RWPE2 (cell line): ENCODE measurements at regions not wholly inside any gene's neighbourhood (a gene's known extent, or its start where the extent isn't known, plus 50 kb on each side); places are given as distances from the start of the nearest gene placed in this dataset.

Experiments
- ATAC-seq: fragments of 200-7000 bp; cut with Tn5 transposase; 3 replicates; pipeline ENCODE4 v1.9.1; 2021; ENCODE audit warnings: low read depth
- DNase-seq: peaks from one replicate; pipeline ENCODE4 v3.0.0-alpha.2; 2020; ENCODE audit warnings: low spot score
- H3K27ac ChIP-seq: fragments of 450-650 bp; 2 replicates; pipeline ENCODE4 v1.5.1; 2017; ENCODE audit warnings: mild to moderate bottlenecking; ENCODE audit not compliant: poor library complexity, severe bottlenecking
- H3K27me3 ChIP-seq: fragments of 250-450 bp; sonication (Bioruptor Pico); 2 replicates; pipeline ENCODE4 v1.5.1; 2021; ENCODE audit warnings: mild to moderate bottlenecking, moderate library complexity; ENCODE audit not compliant: insufficient read depth, poor library complexity, severe bottlenecking
- H3K36me3 ChIP-seq: fragments of 250-450 bp; sonication (Bioruptor Pico); 2 replicates; pipeline ENCODE4 v1.5.1; 2020; ENCODE audit warnings: low read depth, mild to moderate bottlenecking, moderate library complexity
- H3K4me1 ChIP-seq: fragments of 250-450 bp; sonication (Bioruptor Pico); 2 replicates; pipeline ENCODE4 v1.5.1; 2021; ENCODE audit warnings: mild to moderate bottlenecking, moderate library complexity; ENCODE audit not compliant: insufficient read depth, poor library complexity, severe bottlenecking
- H3K4me3 ChIP-seq: fragments of 250-450 bp; sonication (Bioruptor Pico); 2 replicates; pipeline ENCODE4 v1.5.1; 2021; ENCODE audit warnings: mild to moderate bottlenecking, moderate library complexity; ENCODE audit not compliant: severe bottlenecking
- H3K9me3 ChIP-seq: fragments of 250-450 bp; sonication (Bioruptor Pico); 2 replicates; pipeline ENCODE4 v1.5.1; 2021; ENCODE audit warnings: mild to moderate bottlenecking, moderate library complexity; ENCODE audit not compliant: severe bottlenecking
- CTCF ChIP-seq: fragments of 450-650 bp; IDR thresholded peaks from one replicate; pipeline ENCODE4 v1.5.1; 2017; ENCODE audit warnings: mild to moderate bottlenecking, moderate library complexity; ENCODE audit not compliant: poor library complexity, severe bottlenecking

DNA sequence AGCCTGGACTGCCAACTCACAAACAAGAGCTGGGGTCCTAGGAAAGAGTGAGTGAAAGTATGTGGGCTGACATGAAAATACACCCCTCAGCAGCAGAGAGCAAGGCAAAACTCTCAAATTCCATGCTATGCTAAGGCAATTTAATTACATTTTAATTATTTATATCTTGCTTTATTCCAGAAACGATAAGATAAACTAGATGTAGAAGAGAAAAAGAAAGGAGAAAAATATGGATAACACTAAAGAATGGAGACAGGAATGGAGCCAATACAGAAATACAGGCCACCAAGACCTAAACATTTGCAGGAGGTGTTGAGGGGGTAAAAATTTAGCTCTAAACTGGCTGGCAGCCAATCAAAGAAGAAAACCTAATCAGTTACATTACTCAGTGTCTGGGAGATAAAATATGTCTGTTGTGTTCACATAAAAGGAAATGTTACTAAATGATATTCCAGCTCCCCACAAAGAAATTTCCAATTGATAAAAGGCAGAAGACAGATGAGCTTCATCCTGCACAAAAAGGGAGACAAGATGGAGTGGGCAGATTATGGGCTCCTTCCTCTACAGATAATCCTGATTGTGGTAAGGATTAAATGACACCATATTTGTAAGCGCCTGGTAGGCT is 223.5 kb upstream of the BLID start:
- ATAC-seq (no peak), DNase-seq (no peak)
- no peak overlapping the region for H3K4me3 ChIP-seq
- H3K27me3 ChIP-seq: no peaks in the 10 kb centered on the region
- no peaks in the 10 kb centered on the region for H3K36me3 ChIP-seq
- H3K9me3 ChIP-seq: no peaks in the 10 kb centered on the region
- TF ChIP-seq CTCF: no peak
- H3K27ac ChIP-seq: no peak overlapping the region
- H3K4me1 ChIP-seq: peaks cover 21% of the 10 kb centered on the region

DNA sequence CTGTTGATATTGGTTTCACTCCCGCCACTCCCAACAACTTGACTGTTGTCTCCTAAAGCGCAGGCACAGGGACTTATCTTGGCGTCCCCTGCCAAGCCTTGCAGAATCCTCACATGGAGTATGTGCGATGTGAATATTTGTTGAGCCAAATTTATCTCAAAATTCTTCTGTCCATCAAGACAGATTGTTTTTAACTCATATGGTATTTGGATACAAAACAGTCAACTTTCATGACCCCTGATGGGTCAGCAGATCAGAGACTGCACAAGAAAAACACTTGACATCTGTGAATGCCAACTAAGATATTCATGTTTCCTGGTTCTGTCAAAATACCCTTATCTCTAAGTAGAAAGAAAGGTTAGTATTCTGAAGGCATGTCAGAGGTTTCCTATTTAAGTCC is 221.7 kb upstream of the BLID start:
- Histone ChIP-seq H3K4me3 (no peak overlapping the region), H3K9me3 (no peaks in the 10 kb centered on the region), H3K36me3 (no peaks in the 10 kb centered on the region), H3K4me1 (peaks cover 9% of the 10 kb centered on the region), H3K27me3 (no peaks in the 10 kb centered on the region), H3K27ac (no peak overlapping the region)
- no peak for DNase-seq
- no peak for ATAC-seq
- no peak for TF ChIP-seq CTCF

DNA sequence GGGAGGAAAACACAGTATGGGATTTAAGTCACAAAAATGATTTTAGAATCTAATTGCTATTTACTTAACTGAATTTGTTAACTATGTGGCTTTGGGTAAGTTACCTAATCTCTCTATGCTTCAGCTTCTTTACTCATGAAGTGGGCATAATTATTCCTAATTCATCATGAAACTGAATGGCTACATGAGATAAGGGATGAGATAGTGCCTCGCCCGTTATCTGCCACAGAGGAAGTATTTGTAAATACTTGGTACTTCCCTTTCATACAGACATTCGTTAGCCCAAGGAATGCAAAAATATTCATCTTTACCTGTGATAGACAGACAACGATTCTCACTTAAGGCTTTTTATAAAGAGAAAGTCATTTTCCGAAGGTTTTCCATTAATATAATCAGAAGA is 221.2 kb upstream of the BLID start:
- no peaks in the 10 kb centered on the region for H3K9me3 ChIP-seq
- ATAC-seq: no peak
- no peak for TF ChIP-seq CTCF
- H3K4me1 ChIP-seq: peaks cover 5% of the 10 kb centered on the region
- no peaks in the 10 kb centered on the region for H3K36me3 ChIP-seq
- H3K27me3 ChIP-seq: no peaks in the 10 kb centered on the region
- no peak overlapping the region for H3K27ac ChIP-seq
- no peak overlapping the region for H3K4me3 ChIP-seq
- DNase-seq: no peak

DNA sequence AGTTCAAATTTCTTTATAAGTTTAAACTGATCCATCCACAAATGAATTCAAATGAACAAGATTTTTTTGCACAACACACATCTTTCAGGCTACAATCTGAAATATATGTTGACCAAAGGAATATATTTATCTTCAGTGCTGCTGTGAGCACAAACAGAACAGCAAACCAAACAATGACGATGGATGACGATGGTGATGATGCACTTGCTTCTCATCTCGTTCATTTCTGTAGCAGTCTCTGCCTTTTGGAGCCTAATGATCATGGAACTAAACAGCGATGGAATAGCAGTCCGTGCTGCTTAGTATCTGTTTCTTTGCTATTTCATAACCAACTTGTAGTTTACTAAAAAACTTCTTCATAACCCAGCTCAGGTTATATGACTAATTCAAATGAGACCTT is 220.7 kb upstream of the BLID start:
- no peak for ATAC-seq
- no peak for TF ChIP-seq CTCF
- H3K36me3 ChIP-seq: no peaks in the 10 kb centered on the region
- no peak overlapping the region for H3K4me3 ChIP-seq
- DNase-seq: no peak
- no peak overlapping the region for H3K27ac ChIP-seq
- no peaks in the 10 kb centered on the region for H3K9me3 ChIP-seq
- no peaks in the 10 kb centered on the region for H3K4me1 ChIP-seq
- no peaks in the 10 kb centered on the region for H3K27me3 ChIP-seq

GRCh38 chr11:122334546-122335339 is 218.7 kb upstream of the BLID start:
- H3K4me3 ChIP-seq: no peak overlapping the region
- no peaks in the 10 kb centered on the region for H3K27me3 ChIP-seq
- no peaks in the 10 kb centered on the region for H3K36me3 ChIP-seq
- no peaks in the 10 kb centered on the region for H3K4me1 ChIP-seq
- no peaks in the 10 kb centered on the region for H3K9me3 ChIP-seq
- no peak for TF ChIP-seq CTCF
- ATAC-seq (no peak), DNase-seq (no peak)
- no peak overlapping the region for H3K27ac ChIP-seq
